Naive B cell (primary cell): ENCODE measurements at regions not wholly inside any gene's neighbourhood (a gene's known extent, or its start where the extent isn't known, plus 50 kb on each side); places are given as distances from the start of the nearest gene placed in this dataset.
"Not testable (repeated sequence)": the region's sequence is repeated elsewhere in the genome, so short reads cannot be mapped to it uniquely, and the experiment has no call there.

Source experiments
- ATAC-seq, 2 donors: fragments of 150-1000 bp; cut with Tn5 transposase; 2 replicates each; pipeline ENCODE4 v1.10.0; 2021; ENCODE audit warnings: low read depth in 2 of 2, mild to moderate bottlenecking in 2 of 2, moderate library complexity in 2 of 2
- DNase-seq: peaks from one replicate; pipeline ENCODE4 v3.0.0; 2022
- H3K27ac Mint-ChIP-seq, 6 donors: one replicate each; pipeline ENCODE4 v1.8.0; 2020 to 2022; ENCODE audit warnings: mild to moderate bottlenecking in 6 of 6, mixed read lengths in 6 of 6, moderate library complexity in 5 of 6, inconsistent platforms in 2 of 6
- H3K27me3 Mint-ChIP-seq, 3 donors: one replicate each; pipeline ENCODE4 v1.8.0; 2021 to 2022; ENCODE audit warnings: mixed read lengths in 3 of 3, mild to moderate bottlenecking in 1 of 3
- H3K36me3 Mint-ChIP-seq, 2 donors: one replicate each; pipeline ENCODE4 v1.8.0; 2020 to 2022; ENCODE audit warnings: mixed read lengths in 2 of 2, inconsistent platforms in 1 of 2, mild to moderate bottlenecking in 1 of 2
- H3K4me1 Mint-ChIP-seq, 3 donors: one replicate each; pipeline ENCODE4 v1.8.0; 2020 to 2022; ENCODE audit warnings: mixed read lengths in 3 of 3, inconsistent platforms in 1 of 3, mild to moderate bottlenecking in 1 of 3, moderate library complexity in 1 of 3
- H3K4me3 Mint-ChIP-seq, 8 donors: one replicate each; pipeline ENCODE4 v1.8.0; 2020 to 2022; ENCODE audit warnings: mild to moderate bottlenecking in 8 of 8, mixed read lengths in 8 of 8, moderate library complexity in 8 of 8, inconsistent platforms in 2 of 8
- H3K9me3 Mint-ChIP-seq, 7 donors: one replicate each; pipeline ENCODE4 v1.8.0; 2020 to 2022; ENCODE audit warnings: mixed read lengths in 7 of 7, mild to moderate bottlenecking in 5 of 7, inconsistent platforms in 2 of 7, moderate library complexity in 1 of 7

DNA sequence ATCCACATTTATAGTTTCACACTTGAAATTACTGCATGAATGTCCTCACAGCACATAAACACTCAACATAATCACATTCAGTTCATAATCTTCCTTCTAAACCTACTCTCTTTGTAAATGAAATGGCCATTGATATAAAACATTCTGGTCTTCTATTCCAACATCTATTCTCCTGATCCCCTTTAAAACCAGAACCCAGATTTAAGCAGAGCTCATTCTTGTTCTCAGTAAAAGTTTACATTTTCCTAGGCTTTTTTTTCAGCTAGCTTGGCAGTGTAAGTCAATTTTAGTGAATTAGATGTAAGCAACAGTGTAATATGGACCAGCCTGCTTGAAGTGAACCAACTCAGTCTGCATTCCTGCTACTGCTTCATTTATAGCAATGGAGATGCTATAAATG lies 460.7 kb upstream of the RGS18 start:
- no peak for DNase-seq
- Mint-ChIP-seq H3K9me3 (peaks cover 2 to 13% (median 5%) of the 10 kb centered on the region in 7 donors), H3K27ac (no peak overlapping the region), H3K36me3 (no peaks in the 10 kb centered on the region), H3K27me3 (no peaks in the 10 kb centered on the region), H3K4me3 (no peak overlapping the region), H3K4me1 (no peaks in the 10 kb centered on the region)
- ATAC-seq, result no peak

DNA sequence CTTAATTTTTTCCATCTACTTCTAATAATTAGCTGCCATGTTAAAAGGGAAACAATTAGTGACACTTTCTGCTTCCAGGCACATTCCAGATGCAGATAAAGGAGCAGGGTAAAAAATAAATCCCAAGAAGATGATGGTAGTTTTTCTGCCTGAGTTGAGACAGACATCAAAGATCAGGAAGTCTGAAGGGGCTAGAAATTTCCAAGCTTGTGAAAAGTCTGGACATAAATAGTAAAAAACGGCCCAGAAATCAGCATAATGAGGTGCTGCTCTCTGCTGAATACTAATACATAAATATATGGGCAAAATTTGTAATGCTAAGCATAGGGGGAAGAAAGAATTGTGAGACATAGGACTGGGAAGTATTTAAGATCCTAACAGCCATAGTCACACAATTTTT lies 460.0 kb upstream of the RGS18 start:
- Mint-ChIP-seq H3K27ac (no peak overlapping the region), H3K27me3 (no peaks in the 10 kb centered on the region), H3K36me3 (no peaks in the 10 kb centered on the region), H3K4me1 (no peaks in the 10 kb centered on the region), H3K4me3 (no peak overlapping the region), H3K9me3 (peaks cover under 1 to 13% (median 3%) of the 10 kb centered on the region in 7 donors)
- DNase-seq (no peak), ATAC-seq (no peak)

DNA sequence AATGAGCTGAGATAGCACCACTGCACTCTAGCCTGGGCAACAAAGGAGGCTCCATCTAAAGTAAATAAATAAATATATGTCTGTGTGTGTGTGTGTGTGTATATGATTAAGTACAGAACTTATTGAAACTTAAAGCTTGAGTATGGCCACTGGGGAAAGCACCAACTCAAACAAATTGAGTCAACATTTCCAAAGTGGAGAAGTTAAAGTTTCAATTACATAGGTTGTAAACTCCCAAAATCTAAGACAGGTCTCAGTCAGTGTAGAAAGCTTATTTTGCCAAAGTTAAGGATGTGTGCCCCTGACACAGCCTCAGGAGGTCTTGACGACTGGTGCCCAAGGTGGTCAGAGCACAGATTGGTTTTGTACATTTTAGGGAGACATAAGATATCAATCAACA lies 458.9 kb upstream of the RGS18 start:
- Mint-ChIP-seq H3K36me3 (no peaks in the 10 kb centered on the region), H3K27ac (no peak overlapping the region), H3K4me1 (no peaks in the 10 kb centered on the region), H3K27me3 (no peaks in the 10 kb centered on the region), H3K4me3 (no peak overlapping the region), H3K9me3 (peaks cover 0 to 6% (median 2%) of the 10 kb centered on the region in 7 donors)
- ATAC-seq (no peak), DNase-seq (no peak)

- Mint-ChIP-seq H3K9me3 (peaks cover 0 to 6% (median 2%) of the 10 kb centered on the region in 7 donors), H3K27me3 (no peaks in the 10 kb centered on the region), H3K4me1 (no peaks in the 10 kb centered on the region), H3K27ac (no peak overlapping the region), H3K36me3 (no peaks in the 10 kb centered on the region), H3K4me3 (no peak overlapping the region)
- no peak for DNase-seq
- no peak for ATAC-seq
These were observed 457.3 kb upstream of the RGS18 start for GRCh38 chr1:191700922-191701321.

DNA sequence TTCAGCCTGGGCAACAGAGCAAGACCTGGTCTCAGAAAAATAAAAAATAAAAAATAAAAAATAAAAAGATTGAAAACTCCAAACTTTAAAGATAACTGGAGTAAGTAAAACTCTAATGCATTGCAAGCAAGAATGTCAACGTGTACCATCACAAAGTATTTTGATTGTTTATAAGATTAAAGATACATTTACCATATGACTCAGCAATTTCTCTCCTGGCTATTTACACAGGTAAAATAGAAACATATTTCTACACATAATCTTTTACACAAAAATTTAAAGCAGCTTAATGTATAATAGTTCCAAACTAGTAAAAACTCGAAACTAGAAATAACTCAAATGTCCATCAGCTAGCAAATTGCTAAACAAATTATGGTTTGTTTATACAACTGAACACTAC lies 456.1 kb upstream of the RGS18 start:
- ATAC-seq, result no peak
- Mint-ChIP-seq H3K4me1 (no peaks in the 10 kb centered on the region), H3K36me3 (no peaks in the 10 kb centered on the region), H3K4me3 (no peak overlapping the region), H3K27me3 (no peaks in the 10 kb centered on the region), H3K9me3 (peaks cover 0 to 7% (median 2%) of the 10 kb centered on the region in 7 donors), H3K27ac (no peak overlapping the region)
- DNase-seq, result no peak

DNA sequence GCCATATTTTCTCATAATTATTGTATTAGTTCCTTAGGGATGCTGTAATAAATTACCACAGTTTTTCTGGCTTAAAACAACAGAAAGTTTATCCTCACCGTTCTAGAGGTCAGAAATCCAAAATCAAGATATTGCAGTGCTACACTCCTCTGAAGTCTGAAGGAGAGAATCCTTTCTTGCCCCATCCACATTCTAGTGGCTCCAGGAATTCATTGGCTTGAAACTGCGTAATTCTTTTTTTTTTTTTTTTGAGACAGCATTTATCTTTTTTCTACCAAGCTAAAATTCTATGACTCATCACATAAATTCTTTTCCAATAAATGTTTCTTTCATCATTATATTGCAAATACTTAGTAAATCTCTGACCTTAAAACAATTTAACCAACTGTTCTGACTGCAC lies 451.0 kb upstream of the RGS18 start:
- Mint-ChIP-seq H3K4me3 (no peak overlapping the region), H3K27ac (no peak overlapping the region), H3K4me1 (no peaks in the 10 kb centered on the region), H3K9me3 (peaks cover 0 to 6% (median 0%) of the 10 kb centered on the region in 7 donors), H3K36me3 (no peaks in the 10 kb centered on the region), H3K27me3 (no peaks in the 10 kb centered on the region)
- no peak for DNase-seq
- no peak for ATAC-seq

- DNase-seq (no peak), ATAC-seq (no peak)
- no peak overlapping the region for H3K4me3 Mint-ChIP-seq
- no peaks in the 10 kb centered on the region for H3K36me3 Mint-ChIP-seq
- H3K9me3 Mint-ChIP-seq, result peaks cover 0 to 7% (median 0%) of the 10 kb centered on the region in 7 donors
- no peaks in the 10 kb centered on the region for H3K4me1 Mint-ChIP-seq
- no peak overlapping the region for H3K27ac Mint-ChIP-seq
- no peaks in the 10 kb centered on the region for H3K27me3 Mint-ChIP-seq
These were observed 449.0 kb upstream of the RGS18 start for GRCh38 chr1:191709215-191709614.

DNA sequence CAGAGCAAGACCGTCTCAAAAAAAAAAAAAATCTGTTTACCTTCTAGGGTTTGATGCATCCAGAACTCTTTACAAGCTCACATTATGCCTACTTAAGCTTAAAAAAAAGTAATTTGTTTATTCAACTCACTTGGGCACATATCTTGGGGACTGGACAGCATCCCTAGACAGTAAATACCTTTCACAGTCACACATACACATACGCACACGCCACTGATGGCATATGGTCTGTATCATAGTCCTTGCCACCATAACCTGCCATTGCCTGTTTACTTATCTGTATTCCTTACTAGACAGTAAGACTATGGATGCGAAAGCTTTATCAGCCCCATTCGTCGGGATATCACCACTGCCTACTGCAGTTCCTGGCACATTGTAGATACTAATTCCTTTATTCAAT lies 446.3 kb upstream of the RGS18 start:
- ATAC-seq, result no peak
- H3K4me3 Mint-ChIP-seq, result no peak overlapping the region

GRCh38 chr1:191714845-191715244 lies 443.4 kb upstream of the RGS18 start:
- Mint-ChIP-seq H3K27ac (no peak overlapping the region), H3K4me3 (no peak overlapping the region), H3K36me3 (no peaks in the 10 kb centered on the region), H3K4me1 (no peaks in the 10 kb centered on the region), H3K27me3 (no peaks in the 10 kb centered on the region), H3K9me3 (peaks cover 0 to 8% (median 3%) of the 10 kb centered on the region in 7 donors)
- ATAC-seq (no peak), DNase-seq (no peak)

More for the DNA sequence above, 446.3 kb upstream of the RGS18 start:
- Mint-ChIP-seq H3K27me3 (no peaks in the 10 kb centered on the region), H3K27ac (no peak overlapping the region), H3K4me1 (no peaks in the 10 kb centered on the region), H3K9me3 (peaks cover 0 to 9% (median 0%) of the 10 kb centered on the region in 7 donors), H3K36me3 (no peaks in the 10 kb centered on the region)
- no peak for DNase-seq

DNA sequence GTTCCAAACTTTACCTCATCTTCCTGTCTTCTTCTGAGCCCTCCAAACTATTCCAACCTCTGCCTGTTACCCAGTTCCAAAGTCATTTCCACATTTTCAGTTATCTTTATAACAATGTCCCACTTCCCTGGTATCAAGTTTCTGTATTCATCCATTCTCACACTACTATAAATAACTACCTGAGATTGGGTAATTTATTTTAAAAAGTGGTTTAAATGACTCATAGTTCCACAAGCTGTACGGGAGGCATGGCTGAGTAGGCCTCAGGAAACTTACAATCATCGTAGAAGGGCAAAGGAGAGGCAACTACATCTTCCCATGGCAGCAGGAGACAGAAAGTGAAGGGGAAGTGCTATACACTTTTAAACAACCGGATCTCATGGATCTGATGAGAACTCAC lies 428.5 kb upstream of the RGS18 start:
- Mint-ChIP-seq H3K27ac (no peak overlapping the region), H3K4me3 (no peak overlapping the region), H3K36me3 (no peaks in the 10 kb centered on the region), H3K4me1 (no peaks in the 10 kb centered on the region), H3K27me3 (no peaks in the 10 kb centered on the region), H3K9me3 (peaks cover 0 to 18% (median 4%) of the 10 kb centered on the region in 7 donors)
- no peak for ATAC-seq
- DNase-seq, result no peak

DNA sequence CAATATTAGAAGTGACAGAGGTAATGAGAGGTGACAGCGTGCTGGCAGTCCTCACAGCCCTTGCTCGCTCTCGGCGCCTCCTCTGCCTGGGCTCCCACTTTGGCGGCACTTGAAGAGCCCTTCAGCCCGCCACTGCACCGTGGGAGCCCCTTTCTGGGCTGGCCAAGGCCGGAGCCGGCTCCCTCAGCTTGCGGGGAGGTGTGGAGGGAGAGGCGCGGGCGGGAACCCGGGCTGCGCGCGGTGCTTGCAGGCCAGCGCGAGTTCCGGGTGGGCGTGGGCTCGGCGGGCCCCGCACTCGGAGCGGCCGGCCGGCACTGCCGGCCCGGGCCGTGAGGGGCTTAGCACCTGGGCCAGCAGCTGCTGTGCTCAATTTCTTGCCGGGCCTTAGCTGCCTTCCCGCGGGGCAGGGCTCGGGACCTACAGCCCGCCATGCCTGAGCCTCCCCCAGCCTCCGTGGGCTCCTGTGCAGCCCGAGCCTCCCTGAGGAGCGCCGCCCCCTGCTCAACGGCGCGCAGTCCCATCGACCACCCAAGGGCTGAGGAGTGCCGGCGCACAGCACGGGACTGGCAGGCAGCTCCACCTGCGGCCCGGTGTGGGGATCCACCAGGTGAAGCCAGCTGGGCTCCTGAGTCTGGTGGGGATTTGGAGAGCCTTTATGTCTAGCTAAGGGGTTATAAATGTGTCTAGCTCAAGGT lies 426.5 kb upstream of the RGS18 start:
- H3K9me3 Mint-ChIP-seq, result peaks cover 0 to 18% (median 2%) of the 10 kb centered on the region in 7 donors
- ATAC-seq, H3K4me3 Mint-ChIP-seq, H3K27ac Mint-ChIP-seq, H3K27me3 Mint-ChIP-seq, H3K4me1 Mint-ChIP-seq, H3K36me3 Mint-ChIP-seq, DNase-seq: not testable (repeated sequence)

GRCh38 chr1:191734321-191734720 lies 423.9 kb upstream of the RGS18 start:
- ATAC-seq, result no peak
- no peak for DNase-seq
- H3K36me3 Mint-ChIP-seq, result no peaks in the 10 kb centered on the region
- peaks cover 0 to 14% (median 2%) of the 10 kb centered on the region in 7 donors for H3K9me3 Mint-ChIP-seq
- H3K27ac Mint-ChIP-seq, result no peak overlapping the region
- H3K27me3 Mint-ChIP-seq, result no peaks in the 10 kb centered on the region
- H3K4me1 Mint-ChIP-seq, result no peaks in the 10 kb centered on the region
- no peak overlapping the region for H3K4me3 Mint-ChIP-seq

- Mint-ChIP-seq H3K9me3 (peaks cover 0 to 4% (median 0%) of the 10 kb centered on the region in 7 donors), H3K27me3 (no peaks in the 10 kb centered on the region), H3K27ac (no peak overlapping the region), H3K4me3 (no peak overlapping the region), H3K4me1 (no peaks in the 10 kb centered on the region), H3K36me3 (no peaks in the 10 kb centered on the region)
- ATAC-seq, result no peak
- no peak for DNase-seq
These were observed 418.7 kb upstream of the RGS18 start for GRCh38 chr1:191739544-191739943.

DNA sequence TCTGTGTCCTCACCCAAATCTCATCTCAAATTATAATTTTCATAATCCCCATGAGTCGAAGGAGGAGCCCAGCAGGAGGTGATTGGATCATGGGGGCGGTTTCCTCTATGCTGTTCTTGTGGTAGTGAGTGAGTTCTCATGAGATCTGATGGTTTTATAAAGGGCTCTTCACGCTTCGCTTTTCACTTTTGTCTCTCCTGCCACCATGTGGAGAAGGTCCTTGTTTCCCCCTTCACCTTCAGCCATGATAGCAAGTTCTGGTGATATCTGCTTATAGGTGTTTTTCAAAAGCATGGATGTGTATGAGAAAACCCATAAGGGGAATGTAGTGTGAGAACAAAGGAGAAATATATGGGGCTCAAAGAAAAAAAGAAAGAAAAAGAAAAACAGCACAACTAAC lies 405.9 kb upstream of the RGS18 start:
- Mint-ChIP-seq H3K4me1 (no peaks in the 10 kb centered on the region), H3K4me3 (no peak overlapping the region), H3K9me3 (peaks cover 0 to 10% (median 2%) of the 10 kb centered on the region in 7 donors), H3K36me3 (no peaks in the 10 kb centered on the region), H3K27ac (no peak overlapping the region), H3K27me3 (no peaks in the 10 kb centered on the region)
- no peak for ATAC-seq
- no peak for DNase-seq

- no peaks in the 10 kb centered on the region for H3K36me3 Mint-ChIP-seq
- peaks cover 0 to 3% (median 0%) of the 10 kb centered on the region in 7 donors for H3K9me3 Mint-ChIP-seq
- H3K4me3 Mint-ChIP-seq, result no peak overlapping the region
- H3K27me3 Mint-ChIP-seq, result no peaks in the 10 kb centered on the region
- DNase-seq (no peak), ATAC-seq (no peak)
- no peak overlapping the region for H3K27ac Mint-ChIP-seq
- no peaks in the 10 kb centered on the region for H3K4me1 Mint-ChIP-seq
These were observed 398.2 kb upstream of the RGS18 start for GRCh38 chr1:191760016-191760415.
